HepG2 (cell line): ENCODE measurements at regions not wholly inside any gene's neighbourhood (a gene's known extent, or its start where the extent isn't known, plus 50 kb on each side); places are given as distances from the start of the nearest gene placed in this dataset.

Experiments used
- ARHGAP35 ChIP-seq: sonication (generic); formaldehyde crosslinking; IDR thresholded peaks from 2 replicates; pipeline ENCODE4 v1.9.0; 2022; ENCODE audit warnings: mild to moderate bottlenecking, inconsistent platforms, moderate library complexity, missing genetic modification reagents, borderline replicate concordance
- CREM ChIP-seq, 2 experiments: sonication (generic) in 1 of 2; formaldehyde crosslinking in 1 of 2; IDR thresholded peaks; 2 replicates each; pipeline versions ENCODE4 v1.4.0 to v1.6.1; 2016 to 2020; ENCODE audit warnings: antibody characterized with exemption in 1 of 2, mild to moderate bottlenecking in 1 of 2, missing genetic modification reagents in 1 of 2
- FOXJ3 ChIP-seq: sonication (generic); formaldehyde crosslinking; IDR thresholded peaks from 2 replicates; pipeline ENCODE4 v1.4.0; 2020; ENCODE audit warnings: missing genetic modification reagents, mild to moderate bottlenecking, borderline replicate concordance
- KMT2A ChIP-seq: sonication (generic); formaldehyde crosslinking; IDR thresholded peaks from 2 replicates; pipeline ENCODE4 v1.4.0; 2020; ENCODE audit warnings: missing genetic modification reagents
- MLXIP ChIP-seq: sonication (generic); formaldehyde crosslinking; IDR thresholded peaks from 2 replicates; pipeline ENCODE4 v1.9.0; 2021; ENCODE audit warnings: missing genetic modification reagents, borderline replicate concordance
- PAWR ChIP-seq: sonication (generic); formaldehyde crosslinking; IDR thresholded peaks from 2 replicates; pipeline ENCODE4 v1.4.0; 2020; ENCODE audit warnings: missing genetic modification reagents, mild to moderate bottlenecking, borderline replicate concordance
- RFX1 ChIP-seq: fragments of 450-650 bp; IDR thresholded peaks from 2 replicates; pipeline ENCODE4 v1.6.1; 2017
- THAP8 ChIP-seq: sonication (generic); formaldehyde crosslinking; IDR thresholded peaks from 2 replicates; pipeline ENCODE4 v1.5.1; 2020; ENCODE audit warnings: missing genetic modification reagents, mild to moderate bottlenecking, borderline replicate concordance
- THAP9 ChIP-seq: sonication (generic); formaldehyde crosslinking; IDR thresholded peaks from 2 replicates; pipeline ENCODE4; 2020; ENCODE audit warnings: missing genetic modification reagents, mild to moderate bottlenecking, borderline replicate concordance
- TIGD3 ChIP-seq: sonication (generic); formaldehyde crosslinking; IDR thresholded peaks from 2 replicates; pipeline ENCODE4 v1.5.1; 2020; ENCODE audit warnings: mild to moderate bottlenecking, missing genetic modification reagents, borderline replicate concordance
- ZBTB39 ChIP-seq: sonication (generic); formaldehyde crosslinking; IDR thresholded peaks from 2 replicates; pipeline ENCODE4 v1.5.0; 2020; ENCODE audit warnings: missing genetic modification reagents
- ZKSCAN1 ChIP-seq: fragments of 150-350 bp; IDR thresholded peaks from 2 replicates; pipeline ENCODE4 v1.6.1; 2014; ENCODE audit warnings: low read length
- ZMYM2 ChIP-seq: sonication (generic); formaldehyde crosslinking; IDR thresholded peaks from 2 replicates; pipeline ENCODE4 v1.8.0; 2022; ENCODE audit warnings: mild to moderate bottlenecking, missing genetic modification reagents
- ZNF20 ChIP-seq: sonication (generic); formaldehyde crosslinking; IDR thresholded peaks from 2 replicates; pipeline ENCODE4 v1.4.0; 2020; ENCODE audit warnings: mild to moderate bottlenecking, moderate library complexity, missing genetic modification reagents
- ZNF414 ChIP-seq: sonication (generic); formaldehyde crosslinking; IDR thresholded peaks from 2 replicates; pipeline ENCODE4 v1.5.0; 2020; ENCODE audit warnings: missing genetic modification reagents
- ZNF605 ChIP-seq: sonication (generic); formaldehyde crosslinking; IDR thresholded peaks from 2 replicates; pipeline ENCODE4 v1.8.0; 2022; ENCODE audit warnings: mild to moderate bottlenecking, missing genetic modification reagents
- ZNF841 ChIP-seq: sonication (generic); formaldehyde crosslinking; IDR thresholded peaks from 2 replicates; pipeline ENCODE4 v1.8.1; 2023; ENCODE audit warnings: missing genetic modification reagents, borderline replicate concordance
- ZZZ3 ChIP-seq: sonication (generic); formaldehyde crosslinking; IDR thresholded peaks from 2 replicates; pipeline ENCODE4 v1.4.0; 2020; ENCODE audit warnings: missing genetic modification reagents, mild to moderate bottlenecking, borderline replicate concordance

GRCh38 chr6:131519670-131520436, 53.2 kb upstream of the ARG1 start (continued):
- TF ChIP-seq THAP9 (CRISPR knock-in tag) (no peak), ZNF414 (CRISPR knock-in tag) (no peak), CREM (IDR thresholded peaks at IDR 0.05) (no peak), CREM (CRISPR knock-in tag; IDR thresholded peaks at IDR 0.05) (no peak), MLXIP (CRISPR knock-in tag) (no peak), ZBTB39 (no peak), ZNF841 (CRISPR knock-in tag) (no peak), ARHGAP35 (no peak), ZNF20 (CRISPR knock-in tag) (no peak), ZMYM2 (CRISPR knock-in tag) (no peak), KMT2A (0 out of 2 replicates have a peak, but pooled peaks have one; percentile 34), THAP8 (CRISPR knock-in tag) (no peak), RFX1 (no peak), ZNF605 (CRISPR knock-in tag) (no peak; the same call in 1 of the 2 replicates), FOXJ3 (peak; percentile 53; the same call in 1 of the 2 replicates), ZZZ3 (CRISPR knock-in tag) (0 out of 2 replicates have a peak, but pooled peaks have one; percentile 35), TIGD3 (no peak), PAWR (CRISPR knock-in tag) (no peak), ZKSCAN1 (no peak)
